Heart left ventricle (tissue), 13 donors: ENCODE measurements at regions not wholly inside any gene's neighbourhood (a gene's known extent, or its start where the extent isn't known, plus 50 kb on each side); places are given as distances from the start of the nearest gene placed in this dataset.
A peak's percentile ranks its signal among the peaks of the same experiment; 100 is the strongest.

Experiments
- CTCF ChIP-seq, 12 donors: fragments of 200-600 bp; sonication (generic) in 4 of 12; IDR thresholded peaks; one replicate each; pipeline versions ENCODE4 v1.5.0 to v1.8.0; 2018 to 2022; ENCODE audit warnings: antibody characterized with exemption in 12 of 12, mild to moderate bottlenecking in 5 of 12
- POLR2A ChIP-seq, 2 donors: fragments of 450-650 bp; IDR thresholded peaks; one replicate each; pipeline ENCODE4 v1.6.1; 2017; ENCODE audit warnings: antibody characterized with exemption in 2 of 2, mild to moderate bottlenecking in 2 of 2, moderate library complexity in 2 of 2
- donor health status: ischemic (EF 13 %, LVEDD 7.1; RV severe dilation, severe dysfunction).
- donor health status: DM: no; HTN: yes; CAD: no.
- donor health status: DM: no; HTN: no; CAD: no.
- donor health status: ischemic (EF 25% LVEDD 6.9; RV normal size, moderate dysfunction).
- donor health status: ischemic (EF 25% LVEDD 5.7; RV mildly dilated, moderate dysfunction).
- donor health status: ischemic (EF 35%, LVEDD 5.7; RV mildly dilated, moderate dysfunction).
- donor health status: nonischemic (EF 11% LVEDD 7.7; RV severe dilation, severe dysfunction).
- donor health status: DM: yes; HTN: yes; CAD: no.
- donor health status: PGD.
- donor health status: ischemic (EF 29% LVEDD 5.4; RV normal size, mild dysfunction).
- donor health status: nonischemic (EF 23%, LVEDD 6.1; RV moderate dilation, normal function).

GRCh38 chr4:129362691-129363274 is 266.8 kb downstream of the C4orf33 start:
- TF ChIP-seq CTCF (IDR thresholded peaks at IDR 0.05) (peak; percentile 75 to 89 (median 82)), POLR2A (IDR thresholded peaks at IDR 0.05) (no peak)
